HL-60 (cell line): ENCODE measurements at regions not wholly inside any gene's neighbourhood (a gene's known extent, or its start where the extent isn't known, plus 50 kb on each side); places are given as distances from the start of the nearest gene placed in this dataset.

ENCODE experiments used
- DNase-seq, 2 experiments: peaks; one replicate each; pipeline ENCODE4 v3.0.0-alpha.2; 2010 to 2020; ENCODE audit warnings: low read depth in 1 of 2, low spot score in 1 of 2
- H3K27ac ChIP-seq: fragments of 250-450 bp; sonication (Bioruptor Pico); replicated peaks from 2 replicates; pipeline ENCODE4 v1.5.1; 2020; ENCODE audit warnings: mild to moderate bottlenecking, moderate library complexity
- H3K27me3 ChIP-seq: fragments of 250-450 bp; sonication (Bioruptor Pico); 2 replicates; pipeline ENCODE4 v1.5.1; 2021; ENCODE audit warnings: mild to moderate bottlenecking, moderate library complexity; ENCODE audit not compliant: insufficient read depth, poor library complexity, severe bottlenecking
- H3K4me3 ChIP-seq: replicated peaks from 2 replicates; pipeline ENCODE4 v1.5.1; 2011; ENCODE audit warnings: mild to moderate bottlenecking, control low read depth, low read length; ENCODE audit not compliant: insufficient read depth
- CTCF ChIP-seq: IDR thresholded peaks from one replicate; pipeline ENCODE4 v1.5.1; 2011; ENCODE audit warnings: low read length, control low read depth, inconsistent platforms; ENCODE audit not compliant: insufficient read depth
- GABPA ChIP-seq: IDR thresholded peaks from 2 replicates; pipeline ENCODE4 v1.6.1; 2012; ENCODE audit warnings: low read depth
- POLR2AphosphoS5 ChIP-seq: IDR thresholded peaks from 2 replicates; pipeline ENCODE4 v1.6.1; 2012; ENCODE audit warnings: low read depth
- REST ChIP-seq: IDR thresholded peaks from 2 replicates; pipeline ENCODE4 v1.6.1; 2012; ENCODE audit warnings: low read depth; ENCODE audit not compliant: insufficient replicate concordance
- SPI1 ChIP-seq: IDR thresholded peaks from 2 replicates; pipeline ENCODE4 v1.6.1; 2012; ENCODE audit warnings: low read depth, mild to moderate bottlenecking, borderline replicate concordance

- TF ChIP-seq POLR2AphosphoS5 (no peak), CTCF (no peak), GABPA (no peak), SPI1 (no peak)
- no peak for DNase-seq
- Histone ChIP-seq H3K27me3 (no peaks in the 10 kb centered on the region), H3K27ac (no peak overlapping the region), H3K4me3 (no peak overlapping the region)
Observed at GRCh38 chr11:97738751-97739150, 1282.0 kb upstream of the CNTN5 start.

- no peak for TF ChIP-seq REST
- TF ChIP-seq POLR2AphosphoS5, result no peak
- TF ChIP-seq CTCF, result no peak
- no peak for TF ChIP-seq GABPA
- TF ChIP-seq SPI1, result no peak
- no peak for DNase-seq
Observed at GRCh38 chr11:97739932-97740800, 1280.6 kb upstream of the CNTN5 start.

GRCh38 chr11:97740801-97741151 lies 1280.0 kb upstream of the CNTN5 start:
- no peak for DNase-seq
- TF ChIP-seq REST (no peak), POLR2AphosphoS5 (no peak)
- Histone ChIP-seq H3K27ac (no peak overlapping the region), H3K4me3 (no peak overlapping the region), H3K27me3 (no peaks in the 10 kb centered on the region)

More at GRCh38 chr11:97739932-97740800, 1280.6 kb upstream of the CNTN5 start:
- no peak overlapping the region for H3K4me3 ChIP-seq
- no peaks in the 10 kb centered on the region for H3K27me3 ChIP-seq
- H3K27ac ChIP-seq, result no peak overlapping the region

GRCh38 chr11:97742717-97743116 lies 1278.0 kb upstream of the CNTN5 start:
- DNase-seq, result no peak
- no peaks in the 10 kb centered on the region for H3K27me3 ChIP-seq
- TF ChIP-seq POLR2AphosphoS5 (no peak), GABPA (no peak), SPI1 (no peak), CTCF (no peak), REST (no peak)
- H3K4me3 ChIP-seq, result no peak overlapping the region
- no peak overlapping the region for H3K27ac ChIP-seq
